NB4 (cell line): ENCODE measurements at regions not wholly inside any gene's neighbourhood (a gene's known extent, or its start where the extent isn't known, plus 50 kb on each side); places are given as distances from the start of the nearest gene placed in this dataset.

Experiments
- POLR2A ChIP-seq: IDR thresholded peaks from 2 replicates; pipeline ENCODE4 v1.6.1; 2011; ENCODE audit warnings: mild to moderate bottlenecking; ENCODE audit not compliant: insufficient read length; ENCODE audit errors: extremely low read depth
- TF ChIP-seq, protein P1 (sequence below): IDR thresholded peaks from one replicate; pipeline ENCODE4 v1.5.1; 2012; ENCODE audit warnings: low read depth, low read length
- TF ChIP-seq, protein P2 (sequence below): IDR thresholded peaks from 2 replicates; pipeline ENCODE4 v1.6.1; 2011; ENCODE audit warnings: low read depth, low read length

DNA sequence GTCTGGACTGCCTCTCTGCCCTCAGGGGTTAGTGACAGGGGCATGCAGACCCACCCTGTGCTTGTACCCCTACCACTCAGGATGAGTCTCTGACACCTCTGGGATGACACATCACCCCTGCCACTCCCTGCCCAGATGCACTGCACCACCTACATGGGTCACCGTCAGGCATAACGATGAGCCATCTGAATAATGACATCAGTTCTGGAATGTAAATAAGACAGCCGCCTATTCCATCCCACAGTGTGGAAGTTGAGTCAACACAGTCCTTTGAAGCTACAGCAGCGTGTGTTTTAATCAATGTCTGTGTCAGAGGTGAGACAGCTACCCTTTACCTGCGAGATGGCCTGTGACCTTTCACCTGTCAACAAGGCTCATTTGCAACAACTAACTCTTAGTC, 268.7 kb upstream of the ARRDC4 start:
- TF ChIP-seq, protein P1, sequence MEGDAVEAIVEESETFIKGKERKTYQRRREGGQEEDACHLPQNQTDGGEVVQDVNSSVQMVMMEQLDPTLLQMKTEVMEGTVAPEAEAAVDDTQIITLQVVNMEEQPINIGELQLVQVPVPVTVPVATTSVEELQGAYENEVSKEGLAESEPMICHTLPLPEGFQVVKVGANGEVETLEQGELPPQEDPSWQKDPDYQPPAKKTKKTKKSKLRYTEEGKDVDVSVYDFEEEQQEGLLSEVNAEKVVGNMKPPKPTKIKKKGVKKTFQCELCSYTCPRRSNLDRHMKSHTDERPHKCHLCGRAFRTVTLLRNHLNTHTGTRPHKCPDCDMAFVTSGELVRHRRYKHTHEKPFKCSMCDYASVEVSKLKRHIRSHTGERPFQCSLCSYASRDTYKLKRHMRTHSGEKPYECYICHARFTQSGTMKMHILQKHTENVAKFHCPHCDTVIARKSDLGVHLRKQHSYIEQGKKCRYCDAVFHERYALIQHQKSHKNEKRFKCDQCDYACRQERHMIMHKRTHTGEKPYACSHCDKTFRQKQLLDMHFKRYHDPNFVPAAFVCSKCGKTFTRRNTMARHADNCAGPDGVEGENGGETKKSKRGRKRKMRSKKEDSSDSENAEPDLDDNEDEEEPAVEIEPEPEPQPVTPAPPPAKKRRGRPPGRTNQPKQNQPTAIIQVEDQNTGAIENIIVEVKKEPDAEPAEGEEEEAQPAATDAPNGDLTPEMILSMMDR: no peak
- TF ChIP-seq POLR2A: no peak
- TF ChIP-seq, protein P2, sequence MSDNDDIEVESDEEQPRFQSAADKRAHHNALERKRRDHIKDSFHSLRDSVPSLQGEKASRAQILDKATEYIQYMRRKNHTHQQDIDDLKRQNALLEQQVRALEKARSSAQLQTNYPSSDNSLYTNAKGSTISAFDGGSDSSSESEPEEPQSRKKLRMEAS: no peak
